Naive thymus-derived CD8-positive, alpha-beta T cell (primary cell): ENCODE measurements at regions not wholly inside any gene's neighbourhood (a gene's known extent, or its start where the extent isn't known, plus 50 kb on each side); places are given as distances from the start of the nearest gene placed in this dataset.

ENCODE experiments used
- ATAC-seq, 2 donors: fragments of 150-1000 bp; cut with Tn5 transposase in 1 of 2; sonication (Bioruptor Pico), chemical (Tn5 transposase) in 1 of 2; 1 replicate in 1 of 2; 2 replicates in 1 of 2; pipeline ENCODE4 v1.10.0; 2021; ENCODE audit warnings: mild to moderate bottlenecking in 2 of 2, moderate library complexity in 2 of 2
- POLR2A ChIA-PET: fragments of 350-600 bp; sonication (Branson Sonifier 250); formaldehyde crosslinking; loops from one replicate; lab custom pipeline; 2021; ENCODE audit warnings: antibody characterized with exemption; lab: Charles Lee
- DNase-seq, 10 donors: peaks; one replicate each; pipeline versions ENCODE4 v3.0.0 to v3.0.0-alpha.2; 2020 to 2022
- H3K27ac Mint-ChIP-seq, 10 donors: one replicate each; pipeline ENCODE4 v1.8.0; 2020 to 2022; ENCODE audit warnings: mild to moderate bottlenecking in 10 of 10, mixed read lengths in 10 of 10, moderate library complexity in 4 of 10, inconsistent platforms in 1 of 10
- H3K27me3 Mint-ChIP-seq, 5 donors: one replicate each; pipeline ENCODE4 v1.8.0; 2021 to 2022; ENCODE audit warnings: mixed read lengths in 5 of 5
- H3K36me3 Mint-ChIP-seq, 3 donors: one replicate each; pipeline ENCODE4 v1.8.0; 2020 to 2022; ENCODE audit warnings: mixed read lengths in 3 of 3, mild to moderate bottlenecking in 2 of 3, inconsistent platforms in 1 of 3
- H3K4me1 Mint-ChIP-seq, 4 donors: one replicate each; pipeline ENCODE4 v1.8.0; 2021 to 2022; ENCODE audit warnings: mixed read lengths in 4 of 4
- H3K4me3 Mint-ChIP-seq, 10 donors: one replicate each; pipeline ENCODE4 v1.8.0; 2020 to 2022; ENCODE audit warnings: mild to moderate bottlenecking in 10 of 10, mixed read lengths in 10 of 10, moderate library complexity in 6 of 10, inconsistent platforms in 1 of 10
- H3K9me3 Mint-ChIP-seq, 9 donors: one replicate each; pipeline ENCODE4 v1.8.0; 2020 to 2022; ENCODE audit warnings: mixed read lengths in 9 of 9, mild to moderate bottlenecking in 3 of 9, inconsistent platforms in 1 of 9, moderate library complexity in 1 of 9

DNA sequence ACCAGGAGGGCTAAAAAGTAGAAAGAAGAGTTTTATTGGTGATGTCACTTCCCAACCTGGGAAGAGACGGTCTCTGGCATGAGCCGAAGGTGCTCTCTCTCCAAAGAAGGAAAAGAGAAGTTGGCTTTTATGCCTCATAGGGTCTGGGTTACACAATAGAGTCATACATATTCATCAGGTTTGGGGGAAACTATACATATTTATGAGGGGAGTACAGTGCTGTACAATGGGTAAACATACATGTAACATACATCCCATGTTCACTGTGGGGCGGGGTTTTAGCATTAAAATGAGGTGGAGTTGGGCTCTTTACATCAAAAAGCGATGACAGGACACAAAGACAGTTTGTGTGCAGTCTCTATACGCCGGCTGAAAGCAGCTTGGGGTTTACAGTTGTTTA is 701.7 kb downstream of the TYW1 start:
- Mint-ChIP-seq H3K9me3 (peaks cover 0 to 33% (median 11%) of the 10 kb centered on the region in 9 donors), H3K4me3 (no peak overlapping the region), H3K27ac (no peak overlapping the region), H3K36me3 (peaks cover 0 to 11% (median 0%) of the 10 kb centered on the region in 3 donors), H3K4me1 (no peaks in the 10 kb centered on the region), H3K27me3 (peaks cover 0 to 11% (median 0%) of the 10 kb centered on the region in 5 donors)
- POLR2A ChIA-PET, result no interaction called here
- DNase-seq (no peak), ATAC-seq (no peak)

DNA sequence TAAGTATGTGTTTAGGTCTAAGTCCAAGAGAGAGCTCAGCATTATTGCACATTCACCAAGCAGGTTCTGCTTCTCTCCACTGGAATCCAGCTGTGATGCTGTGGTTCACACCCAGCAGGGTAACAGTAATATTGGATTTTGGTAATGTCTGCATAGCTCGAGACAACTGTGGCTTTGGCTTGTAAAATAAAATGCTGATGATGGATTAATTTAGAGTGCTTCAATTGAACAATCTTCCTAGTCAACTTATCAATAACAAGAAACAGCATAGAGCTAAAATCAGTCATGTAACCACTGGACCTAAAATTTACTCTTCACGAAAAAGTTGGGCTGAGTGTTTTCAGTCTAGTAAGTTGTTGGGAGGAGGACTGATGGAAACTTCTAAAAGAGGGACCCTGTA is 709.2 kb downstream of the TYW1 start:
- H3K27ac Mint-ChIP-seq, result no peak overlapping the region
- ATAC-seq (no peak), DNase-seq (no peak)
- H3K4me3 Mint-ChIP-seq, result no peak overlapping the region
- peaks cover 0 to 35% (median 11%) of the 10 kb centered on the region in 9 donors for H3K9me3 Mint-ChIP-seq
- POLR2A ChIA-PET, result no interaction called here
- no peaks in the 10 kb centered on the region for H3K27me3 Mint-ChIP-seq
- H3K4me1 Mint-ChIP-seq, result no peaks in the 10 kb centered on the region
- H3K36me3 Mint-ChIP-seq, result peaks cover 0 to 12% (median 1%) of the 10 kb centered on the region in 3 donors

- Mint-ChIP-seq H3K4me3 (no peak overlapping the region), H3K27me3 (peaks cover 0 to 4% (median 0%) of the 10 kb centered on the region in 5 donors), H3K36me3 (peaks cover 0 to 12% (median 1%) of the 10 kb centered on the region in 3 donors), H3K9me3 (peaks cover 0 to 51% (median 22%) of the 10 kb centered on the region in 9 donors), H3K4me1 (no peaks in the 10 kb centered on the region), H3K27ac (no peak overlapping the region)
- no peak for DNase-seq
- POLR2A ChIA-PET, result no interaction called here
- no peak for ATAC-seq
Observed at GRCh38 chr7:67711706-67712105, 715.1 kb downstream of the TYW1 start.

DNA sequence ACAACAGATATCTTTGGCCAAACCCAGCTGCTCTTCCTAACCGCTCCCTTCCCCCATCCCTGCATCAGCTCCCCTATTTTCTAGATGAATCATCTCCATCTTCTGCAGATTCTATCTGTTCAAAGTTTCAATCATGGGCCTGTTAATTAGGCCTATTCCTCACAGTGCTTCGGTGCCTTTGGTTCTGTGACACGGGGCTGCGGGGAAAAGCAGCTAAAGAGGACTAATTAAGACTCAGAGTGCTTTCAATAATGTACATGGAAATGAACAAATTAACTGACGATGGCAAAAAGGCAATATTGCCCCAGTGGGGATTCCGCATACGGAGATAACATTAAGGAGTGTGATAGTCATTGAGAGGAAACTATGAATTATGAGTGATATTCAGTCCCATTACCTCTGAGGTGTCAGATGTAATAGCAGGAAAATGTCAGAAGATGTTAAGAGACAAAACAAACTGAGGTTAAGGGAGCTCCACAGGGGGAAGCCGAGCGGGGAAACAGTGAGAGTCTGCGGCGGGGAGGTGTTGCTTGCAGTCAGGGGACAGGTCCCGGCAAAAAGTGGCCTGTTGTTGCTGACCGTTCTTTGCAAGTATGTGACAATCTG is 716.9 kb downstream of the TYW1 start:
- H3K27me3 Mint-ChIP-seq, result peaks cover 0 to 4% (median 0%) of the 10 kb centered on the region in 5 donors
- H3K4me3 Mint-ChIP-seq, result no peak overlapping the region
- H3K9me3 Mint-ChIP-seq, result peaks cover 0 to 47% (median 21%) of the 10 kb centered on the region in 9 donors
- POLR2A ChIA-PET, result no interaction called here
- no peaks in the 10 kb centered on the region for H3K4me1 Mint-ChIP-seq
- no peak for DNase-seq
- ATAC-seq, result no peak
- H3K36me3 Mint-ChIP-seq, result peaks cover 0 to 12% (median 1%) of the 10 kb centered on the region in 3 donors
- no peak overlapping the region for H3K27ac Mint-ChIP-seq

DNA sequence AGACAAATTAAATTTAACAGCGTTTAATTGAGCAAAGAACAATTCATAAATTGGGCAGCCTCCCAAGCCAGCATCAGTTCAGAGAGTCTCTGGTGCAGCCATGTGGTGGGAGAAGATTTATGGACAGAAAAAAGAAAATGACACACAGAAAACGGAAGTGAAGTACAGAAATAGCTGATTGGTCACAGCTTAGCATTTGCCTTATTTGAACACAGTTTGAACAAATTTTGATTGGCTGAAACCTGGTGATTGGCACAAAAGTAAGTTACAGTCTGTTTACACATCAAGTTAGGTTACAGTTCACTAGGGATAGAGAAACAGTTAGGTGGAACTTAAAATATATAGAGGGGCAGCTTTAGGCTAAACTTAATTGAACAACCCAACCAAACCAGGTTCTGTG is 720.1 kb downstream of the TYW1 start:
- H3K4me3 Mint-ChIP-seq, result no peak overlapping the region

GRCh38 chr7:67723591-67723990 is 727.0 kb downstream of the TYW1 start:
- POLR2A ChIA-PET, result no interaction called here
- H3K9me3 Mint-ChIP-seq, result peaks cover 4 to 25% (median 15%) of the 10 kb centered on the region in 9 donors
- H3K4me1 Mint-ChIP-seq, result no peaks in the 10 kb centered on the region
- ATAC-seq (no peak), DNase-seq (no peak)
- H3K27me3 Mint-ChIP-seq, result no peaks in the 10 kb centered on the region
- H3K4me3 Mint-ChIP-seq, result no peak overlapping the region
- no peaks in the 10 kb centered on the region for H3K36me3 Mint-ChIP-seq
- no peak overlapping the region for H3K27ac Mint-ChIP-seq

More for the DNA sequence above, 720.1 kb downstream of the TYW1 start:
- peaks cover 0 to 36% (median 14%) of the 10 kb centered on the region in 9 donors for H3K9me3 Mint-ChIP-seq
- ATAC-seq (no peak), DNase-seq (no peak)
- H3K36me3 Mint-ChIP-seq, result no peaks in the 10 kb centered on the region
- no peaks in the 10 kb centered on the region for H3K4me1 Mint-ChIP-seq
- H3K27ac Mint-ChIP-seq, result no peak overlapping the region
- POLR2A ChIA-PET, result no interaction called here
- H3K27me3 Mint-ChIP-seq, result peaks cover 0 to 1% (median 0%) of the 10 kb centered on the region in 5 donors

GRCh38 chr7:67724435-67724834 is 727.8 kb downstream of the TYW1 start:
- no peaks in the 10 kb centered on the region for H3K27me3 Mint-ChIP-seq
- ATAC-seq, result no peak
- DNase-seq, result no peak
- H3K4me3 Mint-ChIP-seq, result no peak overlapping the region
- H3K9me3 Mint-ChIP-seq, result peaks cover 3 to 29% (median 12%) of the 10 kb centered on the region in 9 donors
- H3K27ac Mint-ChIP-seq, result no peak overlapping the region
- POLR2A ChIA-PET, result no interaction called here
- H3K36me3 Mint-ChIP-seq, result no peaks in the 10 kb centered on the region
- H3K4me1 Mint-ChIP-seq, result no peaks in the 10 kb centered on the region

GRCh38 chr7:67724955-67725354 is 728.3 kb downstream of the TYW1 start:
- H3K27ac Mint-ChIP-seq, result no peak overlapping the region
- ATAC-seq, result no peak
- H3K9me3 Mint-ChIP-seq, result peaks cover 3 to 33% (median 13%) of the 10 kb centered on the region in 9 donors
- no peak overlapping the region for H3K4me3 Mint-ChIP-seq
- H3K4me1 Mint-ChIP-seq, result no peaks in the 10 kb centered on the region
- POLR2A ChIA-PET, result no interaction called here
- no peaks in the 10 kb centered on the region for H3K27me3 Mint-ChIP-seq
- DNase-seq, result no peak
- no peaks in the 10 kb centered on the region for H3K36me3 Mint-ChIP-seq

- Mint-ChIP-seq H3K36me3 (no peaks in the 10 kb centered on the region), H3K4me3 (no peak overlapping the region), H3K27ac (no peak overlapping the region), H3K9me3 (peaks cover 3 to 29% (median 13%) of the 10 kb centered on the region in 9 donors), H3K4me1 (no peaks in the 10 kb centered on the region), H3K27me3 (no peaks in the 10 kb centered on the region)
- POLR2A ChIA-PET, result no interaction called here
- DNase-seq (no peak), ATAC-seq (no peak)
Observed at GRCh38 chr7:67725423-67725822, 728.8 kb downstream of the TYW1 start.

DNA sequence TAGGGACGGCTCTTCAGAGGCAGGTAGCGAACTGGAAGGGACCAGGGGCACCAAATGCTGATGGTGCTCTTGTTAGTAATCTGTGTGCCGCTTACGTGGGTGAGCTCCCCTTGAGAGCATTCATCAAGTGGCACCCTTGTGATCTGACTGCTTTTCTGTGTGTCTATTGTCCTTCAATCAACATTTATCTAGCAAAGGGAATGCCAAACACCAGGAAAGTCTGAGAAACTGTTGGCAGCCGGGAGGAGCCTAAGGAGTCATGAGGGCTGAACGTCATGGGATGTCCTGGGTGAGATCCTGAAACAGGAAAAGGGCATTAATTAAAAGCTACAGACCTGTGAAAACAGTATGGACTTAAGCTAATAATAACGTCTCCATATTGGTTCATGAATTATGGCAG is 733.1 kb downstream of the TYW1 start:
- DNase-seq (no peak), ATAC-seq (no peak)
- Mint-ChIP-seq H3K27me3 (no peaks in the 10 kb centered on the region), H3K9me3 (peaks cover 4 to 35% (median 10%) of the 10 kb centered on the region in 9 donors), H3K36me3 (no peaks in the 10 kb centered on the region), H3K4me3 (no peak overlapping the region), H3K27ac (no peak overlapping the region), H3K4me1 (no peaks in the 10 kb centered on the region)
- POLR2A ChIA-PET, result no interaction called here

DNA sequence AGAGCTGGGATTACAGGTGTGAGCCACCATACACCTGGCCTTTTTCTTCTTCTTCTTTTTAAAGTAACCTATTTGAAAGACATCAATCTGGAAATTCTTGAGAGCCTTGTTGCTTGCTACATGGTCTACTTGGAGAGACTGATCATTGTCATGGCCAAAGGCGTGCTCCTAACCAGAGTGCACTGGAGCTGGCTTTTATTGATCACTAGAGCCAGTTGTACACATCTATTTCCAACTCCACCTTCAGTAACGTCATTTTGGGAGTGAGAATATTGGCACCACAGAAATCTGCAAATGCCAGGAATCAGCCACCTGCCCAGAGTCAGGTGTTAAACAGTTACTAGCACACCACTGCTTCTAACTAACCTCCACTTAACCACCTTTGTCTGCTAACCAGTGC is 735.1 kb downstream of the TYW1 start:
- no peak for DNase-seq
- Mint-ChIP-seq H3K9me3 (peaks cover 0 to 38% (median 8%) of the 10 kb centered on the region in 9 donors), H3K27me3 (no peaks in the 10 kb centered on the region), H3K36me3 (no peaks in the 10 kb centered on the region), H3K4me1 (no peaks in the 10 kb centered on the region), H3K4me3 (peak overlapping the region in 1 of 10 donors; percentile 30), H3K27ac (no peak overlapping the region)
- ATAC-seq, result no peak
- POLR2A ChIA-PET, result interaction anchor here (0.6 kb wide), 1 partner anchor 419 kb away, joined by 4 read pairs; no protein-coding TSS in a partner anchor

DNA sequence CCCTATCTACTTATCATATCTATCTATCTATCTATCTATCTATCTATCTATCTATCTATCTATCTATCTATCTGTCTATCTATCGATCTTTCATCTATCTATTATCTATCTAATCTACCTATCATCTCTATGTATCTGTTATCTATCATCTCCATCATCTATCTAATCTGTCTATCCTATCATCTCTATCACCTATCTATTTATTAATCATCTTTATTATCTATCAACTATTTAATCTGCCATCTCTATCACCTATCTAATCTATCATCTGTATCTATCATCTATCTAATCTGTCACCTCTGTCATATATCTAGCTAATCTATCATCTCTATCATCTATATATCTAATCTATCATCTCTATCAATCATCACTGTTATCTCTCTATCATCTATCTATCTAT is 736.3 kb downstream of the TYW1 start:
- POLR2A ChIA-PET, result no interaction called here
- Mint-ChIP-seq H3K4me3 (no peak overlapping the region), H3K27me3 (no peaks in the 10 kb centered on the region), H3K27ac (no peak overlapping the region), H3K36me3 (no peaks in the 10 kb centered on the region), H3K4me1 (no peaks in the 10 kb centered on the region), H3K9me3 (peaks cover 0 to 31% (median 9%) of the 10 kb centered on the region in 9 donors)
- DNase-seq, result no peak
- ATAC-seq, result no peak

- no peak overlapping the region for H3K27ac Mint-ChIP-seq
- DNase-seq (no peak), ATAC-seq (no peak)
- no peak overlapping the region for H3K4me3 Mint-ChIP-seq
- peaks cover 0 to 59% (median 9%) of the 10 kb centered on the region in 9 donors for H3K9me3 Mint-ChIP-seq
- POLR2A ChIA-PET, result no interaction called here
- H3K36me3 Mint-ChIP-seq, result peaks cover 0 to 5% (median 0%) of the 10 kb centered on the region in 3 donors
- H3K27me3 Mint-ChIP-seq, result peaks cover 0 to 3% (median 0%) of the 10 kb centered on the region in 5 donors
- no peaks in the 10 kb centered on the region for H3K4me1 Mint-ChIP-seq
Observed at GRCh38 chr7:67738145-67738544, 741.5 kb downstream of the TYW1 start.

- peaks cover 0 to 51% (median 13%) of the 10 kb centered on the region in 9 donors for H3K9me3 Mint-ChIP-seq
- H3K36me3 Mint-ChIP-seq, result peaks cover 0 to 5% (median 0%) of the 10 kb centered on the region in 3 donors
- POLR2A ChIA-PET, result no interaction called here
- H3K4me3 Mint-ChIP-seq, result no peak overlapping the region
- DNase-seq (no peak), ATAC-seq (no peak)
- peaks cover 0 to 3% (median 0%) of the 10 kb centered on the region in 5 donors for H3K27me3 Mint-ChIP-seq
- H3K4me1 Mint-ChIP-seq, result no peaks in the 10 kb centered on the region
- no peak overlapping the region for H3K27ac Mint-ChIP-seq
Observed at GRCh38 chr7:67738958-67739357, 742.3 kb downstream of the TYW1 start.
